Inflammatory macrophage treated with lipopolysaccharide for 1 hour (primary cell): ENCODE measurements at regions not wholly inside any gene's neighbourhood (a gene's known extent, or its start where the extent isn't known, plus 50 kb on each side); places are given as distances from the start of the nearest gene placed in this dataset.

ENCODE experiments used
- DNase-seq, 2 donors: peaks; one replicate each; pipeline ENCODE4 v3.0.0-alpha.2; 2020 to 2022

DNA sequence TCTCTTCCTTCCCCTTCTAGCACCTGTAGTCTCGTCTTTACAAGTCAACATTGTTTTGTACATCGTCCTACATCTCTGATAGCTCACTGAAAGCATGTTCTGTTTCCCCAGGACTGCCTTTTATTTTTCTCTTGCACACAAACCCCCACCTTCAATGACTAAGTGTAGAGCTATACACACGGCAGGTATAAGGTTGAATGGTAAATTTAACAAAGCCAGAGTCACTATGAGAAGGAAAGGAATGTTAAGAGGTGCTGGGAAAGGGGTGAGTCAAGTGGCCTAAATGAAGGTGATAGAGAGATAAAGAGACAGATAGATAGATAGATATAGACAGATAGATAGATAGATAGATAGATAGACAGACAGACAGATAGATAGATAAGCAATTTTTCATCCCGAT is 134.3 kb upstream of the ATP1B1 start:
- DNase-seq: no peak

DNA sequence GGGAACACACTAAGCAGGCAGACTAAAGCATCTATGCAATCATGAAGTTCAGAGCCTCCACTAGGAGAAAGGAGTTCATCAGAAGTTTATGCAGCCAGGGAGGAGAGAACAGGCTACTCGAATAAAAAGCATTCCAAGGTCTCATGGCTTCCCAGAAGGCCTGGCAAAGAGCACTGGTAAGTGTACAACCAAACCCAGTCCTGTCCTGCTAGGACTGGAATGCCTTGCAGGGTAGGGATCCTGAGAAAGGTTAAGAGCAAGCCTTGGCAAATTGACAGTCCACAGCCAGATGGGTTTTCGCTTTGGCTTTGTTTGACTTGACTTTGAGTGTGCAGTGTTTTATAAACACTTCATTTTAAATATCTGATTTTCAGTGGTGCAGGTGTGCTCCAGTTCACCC is 133.6 kb upstream of the ATP1B1 start:
- DNase-seq: no peak

DNA sequence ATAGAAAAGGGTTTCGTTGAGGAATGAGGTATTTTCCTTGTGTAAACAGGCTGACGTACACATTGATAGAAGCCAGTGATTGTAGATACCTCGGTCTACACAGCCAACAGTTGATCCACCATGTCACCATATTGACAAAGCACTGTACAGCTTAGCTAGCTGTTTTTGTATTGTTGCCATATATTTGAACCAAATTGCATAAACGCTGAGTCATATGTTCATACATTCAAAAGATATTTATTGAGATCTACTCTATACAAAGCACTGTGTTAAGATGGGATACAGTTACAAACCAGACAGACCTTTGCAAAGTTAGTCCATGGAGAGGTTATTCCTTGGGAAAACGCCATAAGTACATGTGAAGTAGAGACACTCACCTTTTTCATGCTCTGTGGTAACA is 132.4 kb upstream of the ATP1B1 start:
- no peak for DNase-seq

DNA sequence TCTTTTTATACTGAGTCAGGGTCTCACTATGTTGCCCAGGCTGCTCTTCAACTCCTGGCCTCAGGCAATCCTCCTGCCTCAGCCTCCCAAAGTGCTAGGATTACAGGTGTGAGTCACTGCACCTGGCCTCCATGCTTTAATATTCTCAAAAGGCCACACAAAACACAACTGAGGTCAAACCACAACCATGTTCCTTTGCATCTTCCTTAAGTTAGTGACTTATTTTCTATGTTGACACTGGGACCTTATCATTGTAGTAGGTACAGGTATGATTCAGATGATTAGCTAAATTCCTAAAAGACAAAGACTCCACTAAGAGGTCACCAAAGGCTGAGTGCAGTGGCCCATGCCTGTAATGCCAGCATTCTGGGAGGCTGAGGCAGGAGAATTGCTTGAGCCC is 131.9 kb upstream of the ATP1B1 start:
- DNase-seq: no peak

DNA sequence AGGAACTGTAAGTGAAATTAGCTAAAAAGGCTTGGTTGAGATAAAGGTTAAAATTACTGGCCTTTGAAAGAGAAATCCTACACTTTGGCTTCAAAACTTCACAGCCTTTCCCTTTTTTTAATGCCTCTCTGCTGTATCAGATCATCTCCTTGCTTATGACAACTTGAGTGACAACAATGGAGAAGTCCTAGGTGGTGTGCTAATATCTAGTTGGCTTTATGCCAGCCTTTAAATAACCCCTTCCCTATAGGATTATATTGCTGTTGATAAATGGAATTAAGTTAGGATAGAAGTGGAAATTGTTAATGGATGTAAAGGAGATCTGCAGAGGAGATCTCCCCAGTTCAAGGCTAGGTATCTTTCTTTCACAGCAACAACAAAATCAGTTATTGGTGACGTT is 130.2 kb upstream of the ATP1B1 start:
- peak in 1 of 2 donors; percentile 24 for DNase-seq

DNA sequence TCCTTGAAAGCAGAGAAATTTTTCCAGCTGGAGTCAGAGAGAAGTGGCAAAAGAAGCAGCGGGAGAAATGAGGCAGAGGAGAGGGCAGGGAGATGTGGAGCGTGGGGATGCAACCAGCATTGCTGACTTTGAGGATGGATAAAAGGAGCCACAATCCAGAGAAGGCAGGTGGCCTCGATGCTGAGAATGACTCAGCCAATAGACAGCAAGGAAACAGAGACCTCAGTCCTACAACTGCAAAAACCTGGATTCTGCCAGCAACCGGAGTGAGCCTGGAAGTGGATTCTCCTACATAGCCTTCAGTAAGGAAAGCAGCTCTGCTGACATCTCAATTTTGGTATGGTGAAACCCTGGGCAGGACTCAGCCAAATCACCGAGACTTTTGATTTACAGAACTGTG is 128.9 kb upstream of the ATP1B1 start:
- DNase-seq: no peak

DNA sequence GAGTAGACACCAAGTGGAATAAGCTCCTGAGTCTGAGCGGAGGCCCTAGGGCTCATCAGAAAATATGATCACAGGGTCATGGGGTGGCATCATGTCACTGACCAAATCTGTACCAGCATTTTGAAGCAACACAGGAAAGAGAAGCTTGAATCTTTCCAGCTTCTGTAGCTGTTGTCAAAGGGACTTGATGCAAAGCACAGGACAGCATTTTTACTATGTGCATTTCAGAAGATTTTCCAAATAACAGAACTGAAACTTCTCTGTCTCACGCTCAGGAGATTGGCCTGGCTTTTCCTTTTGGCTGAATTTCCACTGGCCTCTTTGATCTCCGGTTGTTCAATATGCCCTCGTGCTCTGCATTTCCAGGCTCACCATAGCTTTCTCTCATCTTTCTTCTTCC is 127.2 kb upstream of the ATP1B1 start:
- DNase-seq: peak; percentile 21 to 58

DNA sequence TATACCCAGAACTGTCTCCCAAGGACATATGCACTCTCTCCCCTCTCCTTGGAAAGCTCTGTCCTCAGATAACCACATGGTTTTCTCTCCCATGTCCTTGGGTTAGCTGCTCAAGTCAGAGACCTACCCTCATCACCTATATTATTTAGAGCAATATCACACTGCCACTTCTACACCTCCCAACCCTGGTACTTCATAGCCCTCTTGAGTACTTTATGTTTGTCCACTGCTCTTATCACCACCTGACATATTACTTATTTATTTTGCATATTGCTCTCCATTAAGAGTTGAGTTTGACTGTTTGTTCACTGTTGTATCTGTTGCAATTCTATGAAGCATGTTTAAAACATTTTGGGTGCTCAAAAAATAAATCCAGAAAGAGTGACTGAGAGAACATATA is 126.3 kb upstream of the ATP1B1 start:
- DNase-seq: no peak

DNA sequence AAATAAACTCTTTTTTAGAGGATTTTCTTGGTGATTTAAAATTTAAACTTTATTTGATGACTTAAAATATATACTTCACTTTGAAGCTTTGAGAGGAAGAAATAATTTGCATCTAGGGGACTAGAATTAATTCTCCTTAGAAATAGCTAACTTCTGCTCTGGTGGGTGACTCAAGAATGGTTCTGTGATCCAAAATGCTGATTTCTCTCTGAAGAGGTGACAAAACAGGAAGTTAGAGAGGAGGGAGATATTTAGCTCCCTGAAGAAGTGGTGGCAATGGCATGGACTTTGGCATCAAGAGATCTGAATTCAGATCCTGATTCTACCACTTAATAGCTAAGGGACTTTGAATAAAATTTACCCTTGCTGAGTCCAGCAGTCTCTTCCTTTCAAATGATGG is 125.8 kb upstream of the ATP1B1 start:
- DNase-seq: peak in 1 of 2 donors; percentile 42

DNA sequence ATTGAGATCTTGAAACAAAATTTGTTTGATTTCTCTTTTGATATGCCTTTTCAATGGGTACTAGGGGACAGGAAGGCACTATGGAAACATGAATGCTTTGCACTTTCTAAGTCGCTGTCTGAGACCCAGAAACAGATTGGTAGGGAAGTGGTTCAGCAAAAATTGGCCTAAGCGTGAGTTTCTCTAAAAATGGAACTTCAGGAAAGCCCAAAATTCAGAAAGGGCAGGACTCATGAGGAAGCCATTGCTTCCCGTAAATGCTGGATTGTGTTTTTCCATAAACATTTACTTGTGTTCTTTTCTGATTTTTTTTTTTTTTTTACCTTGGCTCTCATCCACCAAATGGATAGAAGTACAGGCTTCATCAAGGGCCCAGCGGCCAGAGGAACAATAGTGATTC is 123.7 kb upstream of the ATP1B1 start:
- DNase-seq: no peak

DNA sequence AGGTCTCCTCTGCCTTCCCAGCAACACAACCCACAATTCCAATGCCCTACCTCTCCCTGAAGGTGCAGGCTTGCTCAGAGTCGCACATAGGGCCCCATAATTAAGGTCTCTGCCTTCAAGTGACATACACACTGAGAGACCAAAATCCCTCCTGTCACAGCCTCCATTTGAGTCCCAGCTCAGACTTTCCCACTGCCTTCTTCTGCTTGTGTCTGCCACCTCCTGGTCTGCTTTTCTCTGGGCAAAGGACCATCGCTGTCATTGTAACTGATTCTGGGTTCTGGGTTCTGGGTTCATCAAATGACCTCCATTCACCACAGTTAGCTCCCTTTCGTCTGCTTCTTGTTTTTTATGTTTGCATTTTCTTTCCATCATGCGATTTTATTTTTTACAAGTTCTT is 119.2 kb upstream of the ATP1B1 start:
- DNase-seq: no peak

DNA sequence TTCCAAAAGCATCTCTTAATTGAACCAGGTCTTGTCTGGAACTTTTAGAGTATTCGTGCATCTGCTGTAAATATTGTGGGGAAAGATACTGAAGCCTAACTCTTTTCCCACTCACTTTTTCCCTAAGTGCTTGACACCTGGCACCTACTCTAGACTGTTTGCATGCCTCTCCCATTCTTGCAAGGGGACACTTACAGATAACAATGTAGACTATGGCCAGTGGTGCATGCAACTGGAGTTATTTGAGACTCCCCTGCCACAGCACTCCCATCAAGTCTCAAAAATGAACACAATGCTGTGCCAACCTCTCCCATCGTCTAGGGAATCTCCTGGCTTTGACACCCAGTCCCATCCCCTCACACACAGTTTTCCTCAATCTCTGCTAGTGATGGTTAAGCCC is 118.6 kb upstream of the ATP1B1 start:
- no peak for DNase-seq

DNA sequence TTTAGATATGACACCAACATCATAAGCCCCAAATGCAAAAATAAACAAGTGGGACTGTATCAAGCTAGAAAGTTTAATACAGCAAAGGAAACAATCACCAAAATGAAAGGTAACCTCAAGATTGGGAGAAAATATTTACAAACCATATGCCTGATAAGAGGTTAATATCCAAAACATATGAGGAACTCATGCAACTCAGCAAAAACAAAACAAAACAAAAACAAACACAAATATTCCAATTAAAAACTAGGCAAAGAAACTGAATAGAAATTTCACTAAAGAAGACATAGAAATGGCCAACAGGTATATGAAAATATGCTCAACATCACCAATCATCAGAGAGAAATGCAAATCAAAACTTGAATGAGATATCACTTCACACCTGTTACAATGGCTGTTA is 116.5 kb upstream of the ATP1B1 start:
- DNase-seq: no peak

DNA sequence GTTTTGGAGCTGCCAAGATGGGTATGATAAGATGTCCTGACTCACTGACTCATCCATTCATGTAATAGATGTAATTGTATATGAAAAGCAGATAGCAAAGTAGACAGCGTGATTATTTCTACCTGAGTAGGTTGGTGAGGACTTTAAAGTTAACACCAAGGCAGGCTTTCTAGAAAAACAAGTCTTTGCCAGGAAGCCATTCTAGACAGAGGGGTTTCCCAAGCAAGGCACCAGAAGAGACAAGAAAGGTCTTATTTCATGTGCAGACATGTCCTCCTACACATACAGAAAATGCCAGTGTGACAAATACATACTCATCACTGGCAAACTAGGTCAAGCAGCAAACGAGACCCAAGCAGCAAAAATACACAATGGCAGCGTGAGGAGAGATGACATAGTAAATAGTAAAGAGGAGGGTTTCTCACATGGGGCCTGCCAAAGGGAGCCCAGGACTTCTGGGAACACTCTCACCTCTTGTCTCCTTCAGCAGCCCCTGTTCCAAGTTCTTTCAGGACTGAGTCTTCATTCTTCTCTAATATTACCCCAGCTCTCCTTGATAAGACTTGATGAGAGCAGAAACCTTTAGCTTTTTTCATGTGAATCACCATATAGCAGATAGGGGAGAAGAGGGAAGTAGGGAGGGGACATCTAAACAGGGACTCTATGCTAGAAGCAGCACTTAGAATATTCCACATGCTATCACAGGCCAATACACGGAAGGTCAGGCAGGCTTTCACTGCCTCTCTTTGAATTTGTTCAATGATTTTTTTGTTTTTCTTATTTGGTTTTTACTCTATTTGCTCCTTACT is 114.6 kb upstream of the ATP1B1 start:
- no peak for DNase-seq

DNA sequence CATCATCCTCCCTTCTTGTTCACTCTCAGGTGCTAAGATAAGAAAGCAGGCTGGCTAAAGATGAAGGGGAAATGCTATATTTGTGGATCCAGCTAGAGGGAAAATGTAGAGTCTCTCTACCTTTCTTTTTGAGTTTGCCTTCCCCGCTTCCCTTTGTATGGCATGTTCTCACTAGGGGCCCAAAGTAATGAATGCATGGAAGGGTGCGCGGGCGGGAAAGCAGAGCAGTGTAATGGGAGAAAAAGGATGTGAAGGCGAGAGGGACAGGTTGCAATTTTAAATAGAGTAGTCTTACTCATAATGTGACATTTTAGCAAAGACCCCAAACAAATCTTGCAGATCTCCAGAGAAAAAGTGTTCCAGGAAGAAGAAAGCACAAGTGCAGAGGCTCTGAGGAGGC is 105.1 kb upstream of the ATP1B1 start:
- no peak for DNase-seq

DNA sequence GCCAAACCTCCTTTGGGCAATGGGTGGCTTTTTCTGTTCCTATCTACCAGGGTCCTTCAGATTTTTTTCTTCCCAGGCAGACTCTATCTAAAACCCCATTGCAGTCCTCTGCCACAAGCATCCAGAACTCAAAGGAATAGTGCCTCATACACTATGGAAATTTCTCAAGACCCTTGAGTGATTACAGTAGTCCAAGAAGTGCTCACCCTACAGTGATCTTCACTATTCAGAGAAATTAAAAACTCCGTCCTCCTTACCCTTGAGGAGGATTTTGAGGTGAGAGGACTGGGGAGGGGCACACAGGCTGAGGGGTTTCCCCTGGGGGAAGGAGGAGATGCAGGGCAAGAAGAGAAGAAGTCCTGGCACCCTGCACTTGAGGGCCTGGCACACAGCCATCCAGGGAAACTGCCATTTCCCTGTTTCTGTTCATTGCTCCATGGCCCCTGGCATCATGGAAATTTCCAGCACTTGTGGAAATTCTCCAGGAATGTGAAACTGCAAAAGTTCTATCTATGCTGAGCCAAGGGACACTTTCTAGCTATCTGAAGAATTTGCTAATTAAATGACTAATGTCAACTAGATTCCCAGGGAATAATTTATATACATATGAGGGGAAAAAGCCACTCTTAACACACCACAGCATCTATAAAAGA is 102.5 kb upstream of the ATP1B1 start:
- peak in 1 of 2 donors; percentile 16 for DNase-seq

DNA sequence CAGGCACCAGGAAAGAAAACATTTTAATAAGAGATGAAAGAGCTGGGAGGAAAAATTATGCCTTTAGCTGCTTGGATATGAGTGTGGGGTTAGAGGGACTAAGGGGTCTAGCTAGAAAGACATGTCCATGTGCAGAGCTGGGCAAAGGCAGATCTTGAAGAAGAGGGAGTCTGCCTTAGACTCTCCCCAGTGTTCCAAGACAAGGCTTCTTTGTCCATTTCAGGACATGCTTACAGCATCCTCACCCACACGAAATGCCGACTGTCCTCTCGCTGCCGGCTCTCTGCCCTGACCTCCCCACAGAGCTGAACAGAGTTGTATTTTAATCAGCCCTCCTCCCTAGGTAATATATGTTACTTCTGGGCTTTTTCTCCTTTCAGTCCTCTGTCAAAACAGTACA is 100.7 kb upstream of the ATP1B1 start:
- DNase-seq: no peak

DNA sequence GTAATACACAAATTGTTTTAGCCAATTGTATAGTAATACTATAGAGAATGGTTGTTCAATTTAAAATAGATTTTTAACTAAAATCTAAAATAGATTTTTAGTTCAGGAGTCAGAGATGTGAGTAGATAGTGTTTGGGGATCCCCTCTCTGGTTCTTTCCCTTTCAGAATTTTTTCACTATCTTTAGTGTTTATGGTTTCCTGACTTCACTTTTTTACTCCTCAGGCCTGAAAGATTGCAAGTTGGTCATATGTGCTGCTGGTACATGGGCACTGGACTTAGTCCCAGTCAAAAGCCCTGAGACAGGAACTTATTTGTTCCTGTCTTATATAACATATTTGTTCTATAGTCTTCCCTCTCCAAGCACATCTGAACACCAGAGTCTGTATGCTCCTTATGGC is 96.8 kb upstream of the ATP1B1 start:
- peak in 1 of 2 donors; percentile 8 for DNase-seq

DNA sequence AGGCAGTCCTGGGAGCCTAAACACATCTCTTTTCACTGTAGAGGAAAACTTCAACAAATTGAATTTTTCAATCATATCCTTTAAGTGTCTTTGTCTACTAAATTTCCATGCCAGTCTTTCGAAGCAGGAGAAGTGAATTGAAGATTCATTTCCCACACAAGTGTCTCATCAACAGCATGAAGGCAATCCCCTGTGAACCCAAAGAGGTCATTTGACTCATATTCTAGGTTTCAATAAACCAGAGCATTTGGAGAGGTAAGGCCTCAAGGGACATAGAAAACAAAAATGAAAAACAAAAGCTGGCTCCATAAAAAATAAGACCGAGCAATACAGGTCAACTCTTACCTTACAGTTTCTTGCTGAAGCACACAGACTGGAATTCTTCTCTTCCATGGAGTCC is 94.1 kb upstream of the ATP1B1 start:
- DNase-seq: no peak

DNA sequence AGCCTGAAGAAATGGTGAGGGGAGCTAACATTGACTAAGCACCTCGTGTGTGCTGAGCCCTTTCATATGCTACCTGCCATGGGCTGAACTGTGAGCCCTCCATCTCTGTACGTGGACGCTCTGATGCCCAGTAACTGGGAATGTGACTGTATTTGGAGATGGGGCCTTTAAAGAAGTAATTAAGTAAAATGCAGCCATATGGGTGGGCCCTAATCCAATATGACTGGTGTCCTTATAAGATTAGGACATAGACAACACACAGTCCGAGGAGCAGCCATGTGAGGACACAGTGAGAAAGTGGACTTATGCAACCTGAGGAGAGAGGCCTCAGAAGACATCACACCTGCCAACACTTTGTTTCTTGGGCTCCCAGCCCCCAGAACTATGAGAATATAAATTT is 92.7 kb upstream of the ATP1B1 start:
- no peak for DNase-seq

DNA sequence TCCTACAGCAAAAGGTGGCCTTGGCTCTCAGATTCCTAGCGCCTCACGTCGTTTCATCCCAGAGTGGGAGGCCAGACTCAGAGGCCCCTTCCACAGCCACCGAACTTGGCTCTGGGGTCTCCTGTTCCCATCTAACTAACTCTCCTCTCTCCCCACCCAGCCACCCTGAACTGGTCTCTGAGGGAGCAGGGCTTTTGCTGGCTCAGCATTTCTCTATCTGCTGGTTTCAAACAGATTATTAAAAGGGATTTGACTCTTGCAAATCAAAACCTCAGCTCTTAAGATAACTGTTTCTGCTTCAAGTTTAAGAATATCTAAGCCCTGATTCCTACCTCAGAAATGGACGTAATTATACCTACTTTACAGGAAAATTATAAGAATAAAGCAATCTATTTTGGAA is 91.0 kb upstream of the ATP1B1 start:
- DNase-seq: no peak

DNA sequence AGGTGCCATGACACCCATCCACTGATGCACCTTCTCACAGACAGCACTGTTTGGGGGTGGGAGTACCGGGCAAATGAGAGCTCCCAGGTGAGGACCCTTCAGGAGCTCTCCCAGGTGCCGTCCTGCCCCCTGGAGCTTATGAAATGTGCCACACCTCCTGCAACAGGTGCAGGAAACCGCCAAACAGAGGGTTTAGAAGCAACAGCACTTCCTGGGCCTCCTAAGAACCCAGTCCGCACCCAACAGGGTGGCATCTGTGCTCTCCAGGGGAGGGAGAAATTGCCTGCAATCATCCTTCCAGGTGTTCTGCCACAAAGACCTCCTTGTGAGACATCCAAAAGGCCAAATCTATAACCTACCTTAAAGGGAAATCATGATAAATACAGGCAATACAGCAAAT is 87.7 kb upstream of the ATP1B1 start:
- no peak for DNase-seq

DNA sequence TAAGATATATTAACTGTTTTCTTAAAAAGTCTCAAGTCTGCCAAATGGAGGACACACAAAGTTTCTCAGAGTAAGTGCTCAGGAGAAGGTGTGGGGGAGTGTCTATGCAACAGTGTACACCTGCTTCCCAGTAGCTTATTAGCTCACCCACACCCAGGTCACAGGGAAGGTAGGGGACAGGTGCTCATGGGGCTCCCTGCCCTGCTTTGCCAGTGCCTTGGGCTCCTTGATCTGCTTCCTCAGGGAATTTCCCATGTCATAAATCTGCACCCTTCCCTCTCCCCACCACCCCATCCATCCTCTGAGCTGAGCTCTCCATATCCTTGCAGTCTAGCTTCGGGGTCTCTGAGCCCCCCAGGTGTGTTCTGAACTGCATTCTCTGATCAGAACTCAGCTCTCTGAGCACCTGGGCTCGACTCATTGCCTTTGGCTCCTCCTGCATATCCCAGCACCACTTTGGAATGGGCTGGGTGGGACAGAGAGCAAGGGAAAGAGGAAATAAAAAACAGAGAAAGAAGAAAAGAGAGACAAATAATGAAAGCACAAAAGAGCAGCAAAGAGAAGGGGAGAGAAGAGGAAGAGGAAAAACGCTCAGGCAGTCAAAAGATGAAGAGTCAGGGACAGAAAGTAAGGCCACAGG is 87.0 kb upstream of the ATP1B1 start:
- no peak for DNase-seq

DNA sequence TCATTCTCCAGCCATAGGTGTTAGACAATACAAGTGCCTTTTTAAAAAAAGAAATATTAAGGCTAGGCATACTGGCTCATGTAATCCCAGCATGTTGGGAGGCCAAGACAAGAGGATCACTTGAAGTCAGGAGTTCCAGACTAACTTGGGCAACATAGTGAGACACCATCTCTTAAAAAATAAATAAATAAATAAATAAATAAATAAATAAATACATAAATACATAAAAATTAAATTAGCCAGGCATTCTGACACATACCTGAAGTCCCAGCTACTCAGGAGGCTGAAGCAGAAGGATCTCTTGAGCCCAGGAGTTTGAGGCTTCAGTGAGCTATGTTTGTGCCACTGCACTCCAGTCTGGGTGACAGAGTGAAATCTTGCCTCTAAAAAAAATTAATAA is 85.8 kb upstream of the ATP1B1 start:
- no peak for DNase-seq
